ENCODE measurements at regions not wholly inside any gene's neighbourhood (a gene's known extent, or its start where the extent isn't known, plus 50 kb on each side); places are given as distances from the start of the nearest gene placed in this dataset.

DNA sequence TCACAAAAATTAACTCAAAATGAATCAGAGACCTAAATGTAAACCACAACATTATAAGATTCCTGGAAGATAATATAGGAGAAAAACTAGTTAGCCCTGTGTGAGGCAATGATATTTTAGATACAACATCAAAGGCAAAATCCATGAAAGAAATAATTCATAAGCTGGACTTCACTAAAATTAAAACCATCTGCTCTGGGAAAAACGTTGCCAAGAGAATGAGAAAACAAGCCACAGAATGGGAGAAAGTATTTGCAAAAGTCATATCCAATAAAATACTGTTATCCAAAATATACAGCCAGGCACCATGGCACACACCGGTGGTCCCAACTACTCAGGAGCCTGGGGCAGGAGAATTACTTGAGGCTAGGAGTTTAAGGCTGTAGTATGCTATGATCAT lies 70.3 kb downstream of the SYF2 start:
- no TSS peak for BruUV-seq (replicated peaks)
- TF ChIP-seq MXI1 (IDR thresholded peaks at IDR 0.05; ENCODE audit: borderline replicate concordance, low read depth, low read length) (no peak), SMC3 (IDR thresholded peaks at IDR 0.05; ENCODE audit: low read depth, low read length) (no peak), POLR2A (IDR thresholded peaks at IDR 0.05; ENCODE audit: low read depth, low read length) (no peak), RAD21 (IDR thresholded peaks at IDR 0.05; ENCODE audit: low read length) (no peak), CTCF (conservative IDR thresholded peaks at IDR 0.05; ENCODE audit: low read depth, low read length) (no peak), RFX5 (IDR thresholded peaks at IDR 0.05; ENCODE audit: low read depth, low read length) (no peak), BHLHE40 (IDR thresholded peaks at IDR 0.05; ENCODE audit: low read depth, low read length) (no peak), USF2 (IDR thresholded peaks at IDR 0.05; ENCODE audit: low read depth, low read length) (no peak), CHD1 (IDR thresholded peaks at IDR 0.05; ENCODE audit: low read depth, low read length) (no peak), FOS (IDR thresholded peaks at IDR 0.05; ENCODE audit: low read depth, low read length) (no peak), MAZ (IDR thresholded peaks at IDR 0.05; ENCODE audit: borderline replicate concordance, low read depth, low read length) (no peak), CEBPB (IDR thresholded peaks at IDR 0.05; ENCODE audit: low read depth, low read length) (no peak), NFE2L2 (IDR thresholded peaks at IDR 0.05; ENCODE audit: low read depth, low read length) (no peak), RCOR1 (IDR thresholded peaks at IDR 0.05; ENCODE audit: insufficient replicate concordance, low read length) (no peak), MAFK (IDR thresholded peaks at IDR 0.05; ENCODE audit: low read depth, low read length) (no peak)
- TF ChIP-seq, protein P1, sequence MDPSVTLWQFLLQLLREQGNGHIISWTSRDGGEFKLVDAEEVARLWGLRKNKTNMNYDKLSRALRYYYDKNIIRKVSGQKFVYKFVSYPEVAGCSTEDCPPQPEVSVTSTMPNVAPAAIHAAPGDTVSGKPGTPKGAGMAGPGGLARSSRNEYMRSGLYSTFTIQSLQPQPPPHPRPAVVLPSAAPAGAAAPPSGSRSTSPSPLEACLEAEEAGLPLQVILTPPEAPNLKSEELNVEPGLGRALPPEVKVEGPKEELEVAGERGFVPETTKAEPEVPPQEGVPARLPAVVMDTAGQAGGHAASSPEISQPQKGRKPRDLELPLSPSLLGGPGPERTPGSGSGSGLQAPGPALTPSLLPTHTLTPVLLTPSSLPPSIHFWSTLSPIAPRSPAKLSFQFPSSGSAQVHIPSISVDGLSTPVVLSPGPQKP (IDR thresholded peaks at IDR 0.05; ENCODE audit: borderline replicate concordance, low read depth, low read length), result no peak
- no peak overlapping the region for H2BK20ac ChIP-seq (ENCODE audit: low read depth, low read length)
- H4K5ac ChIP-seq (ENCODE audit: low read depth, low read length), result no peak overlapping the region
- in situ Hi-C loops (cut with MboI; ENCODE audit: low sequenced_read_pairs) (no loop called here), dilution Hi-C loops (cut with HindIII; ENCODE audit: low sequenced_read_pairs, unreplicated experiment) (no loop called here), intact Hi-C loops (cut with micrococcal nuclease) (no loop called here)
- H3K27me3 ChIP-seq (ENCODE audit: control insufficient read depth, insufficient read depth, low read length), result peaks cover 27% of the 10 kb centered on the region
- no peaks in the 10 kb centered on the region for H3K36me3 ChIP-seq (ENCODE audit: control insufficient read depth, insufficient read depth, low read length)
- no peak overlapping the region for H3K4me3 ChIP-seq (ENCODE audit: insufficient read depth, low read depth, low read length)
- no peak overlapping the region for H3K4me2 ChIP-seq (ENCODE audit: low read depth, low read length)
- H4K8ac ChIP-seq (ENCODE audit: low read depth in 2 of 2, low read length in 2 of 2), result no peak overlapping the region
- H3K9me1 ChIP-seq (ENCODE audit: insufficient read depth, low read length), result no peaks in the 10 kb centered on the region
- H3K18ac ChIP-seq (ENCODE audit: low read depth, low read length), result no peak overlapping the region
- no peak for DNase-seq
- no CpG with 5 or more reads among the region's 2 CpGs for WGBS, 2 experiments (ENCODE audit: extremely low coverage in 2 of 2, insufficient read length in 1 of 2)
- POLR2A ChIA-PET (ENCODE audit: unreplicated experiment), result no interaction called here
- no peak overlapping the region for H3K56ac ChIP-seq (ENCODE audit: extremely low read depth, insufficient read depth, low read length)
- no peaks in the 10 kb centered on the region for H3K4me1 ChIP-seq (ENCODE audit: control insufficient read depth, insufficient read depth, low read length)
- H3K23ac ChIP-seq (ENCODE audit: low read depth, low read length), result no peak overlapping the region
- no peak overlapping the region for H3K9ac ChIP-seq (ENCODE audit: low read depth, low read length)
- H3K27ac ChIP-seq (ENCODE audit: insufficient read depth, low read length), result no peak overlapping the region
- no peak overlapping the region for H2AK5ac ChIP-seq (ENCODE audit: low read depth, low read length)
- H2BK15ac ChIP-seq (ENCODE audit: low read depth, low read length), result no peak overlapping the region
- H2AFZ ChIP-seq (replicated peaks; ENCODE audit: low read length, poor library complexity), result no peak overlapping the region
- H3K4ac ChIP-seq (ENCODE audit: low read depth, low read length), result no peak overlapping the region
- H2AK9ac ChIP-seq (replicated peaks; ENCODE audit: low read depth, low read length, poor library complexity), result no peak overlapping the region
- H3K14ac ChIP-seq (replicated peaks; ENCODE audit: low read depth, low read length), result no peak overlapping the region
- H3K79me1 ChIP-seq (ENCODE audit: low read depth in 1 of 2, low read length in 2 of 2), result no peaks in the 10 kb centered on the region
- no peaks in the 10 kb centered on the region for H4K20me1 ChIP-seq (ENCODE audit: insufficient read depth, low read length)
- H2BK120ac ChIP-seq (ENCODE audit: low read depth, low read length), result no peak overlapping the region
- H3K9me3 ChIP-seq (ENCODE audit: control insufficient read depth, insufficient read depth, low read length), result peaks cover 4% of the 10 kb centered on the region; the same call in 1 of the 2 replicates
- no peak for ATAC-seq (ENCODE audit: low read depth)
- CTCF ChIA-PET, result no interaction called here
- no peak overlapping the region for H2BK5ac ChIP-seq (ENCODE audit: low read depth, low read length, poor library complexity, severe bottlenecking)
- no peak overlapping the region for H4K91ac ChIP-seq (ENCODE audit: insufficient read depth, low read depth, low read length)

Measured in IMR-90 (cell line).